CD4-positive, alpha-beta T cell treated with Interleukin-17A for 1 hour (primary cell): ENCODE measurements at regions not wholly inside any gene's neighbourhood (a gene's known extent, or its start where the extent isn't known, plus 50 kb on each side); places are given as distances from the start of the nearest gene placed in this dataset.

Experiments
- DNase-seq: peaks from one replicate; pipeline ENCODE4 v3.0.0-alpha.2; 2020

DNA sequence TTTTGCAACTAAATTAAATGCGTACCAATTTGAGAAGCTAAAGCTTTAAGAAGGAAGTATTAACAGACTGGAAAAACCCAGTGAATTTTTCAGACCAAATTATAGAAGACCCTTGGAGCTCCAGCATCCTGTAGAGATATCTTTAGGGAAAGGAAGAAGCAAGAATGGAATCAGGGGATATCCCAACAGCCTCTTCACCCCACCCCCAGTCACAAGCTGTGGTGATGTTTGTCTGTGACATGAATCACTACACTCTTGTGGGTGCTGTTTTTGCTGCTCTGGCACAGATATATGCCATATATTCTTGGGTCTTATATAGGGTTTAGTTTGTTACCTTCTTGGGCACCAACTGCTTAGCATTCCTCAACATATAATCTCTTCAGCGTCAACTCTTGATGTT is 78.5 kb upstream of the BCL6 start:
- DNase-seq, result no peak

DNA sequence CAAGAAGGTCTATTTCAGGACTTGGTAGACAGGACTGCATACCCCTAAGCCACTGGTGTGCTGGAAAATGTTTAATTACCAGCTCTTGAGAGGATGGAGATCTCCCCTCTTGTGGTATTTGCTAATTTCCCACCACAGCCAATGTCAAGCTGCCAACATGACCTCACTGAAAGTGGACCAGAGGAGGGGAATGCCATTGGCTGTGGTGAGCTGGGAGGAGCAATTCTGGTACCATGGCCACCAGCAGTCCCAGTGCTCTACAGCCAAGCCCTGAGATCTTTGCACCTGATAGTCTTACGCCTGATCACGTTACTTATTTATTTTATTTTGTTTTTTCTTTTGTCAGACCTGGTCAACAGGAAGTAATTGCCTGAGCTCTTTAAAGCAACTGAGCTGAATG is 82.5 kb upstream of the BCL6 start:
- DNase-seq, result no peak

DNA sequence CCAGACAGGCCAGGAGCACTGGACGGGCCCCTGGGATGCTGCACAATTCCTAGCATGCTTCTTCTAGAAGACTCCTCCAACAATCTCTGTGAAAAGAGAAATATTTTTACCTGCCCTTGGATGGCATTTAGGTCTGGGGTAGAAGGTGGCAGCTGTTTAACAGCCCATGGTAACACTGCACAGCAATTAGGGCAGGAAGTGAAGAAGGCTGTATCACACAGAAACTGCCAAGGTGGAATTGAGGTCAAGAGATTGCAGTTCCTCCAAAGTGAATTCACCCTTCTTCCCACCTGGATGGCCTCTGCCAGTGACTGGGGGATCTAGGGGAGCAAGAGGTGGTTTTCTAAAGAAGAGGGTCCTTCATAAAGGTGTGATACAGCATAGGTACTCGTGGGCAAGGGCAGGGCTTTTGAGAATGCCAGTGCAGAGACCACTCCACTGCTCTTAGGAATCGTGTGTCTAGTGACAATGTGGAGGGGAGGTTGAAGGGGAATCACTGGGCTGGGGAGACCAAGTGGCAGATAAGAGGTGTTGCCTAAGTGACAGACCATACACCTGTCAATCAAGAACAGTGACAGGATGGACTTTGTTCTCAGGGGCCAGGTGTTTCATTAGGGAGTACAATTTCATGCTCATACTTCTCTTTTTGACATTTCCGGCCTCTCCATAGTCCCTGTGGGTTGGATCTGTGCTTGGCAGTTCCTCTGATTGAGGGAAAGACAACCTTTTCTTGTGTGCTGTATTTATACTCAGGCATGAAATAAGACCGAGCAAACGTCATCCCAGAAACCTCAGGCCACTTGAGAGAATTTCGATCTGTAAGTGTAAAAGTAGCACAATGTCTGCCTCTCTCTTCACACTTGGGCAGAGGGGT is 83.5 kb upstream of the BCL6 start:
- DNase-seq, result peak; percentile 16

DNA sequence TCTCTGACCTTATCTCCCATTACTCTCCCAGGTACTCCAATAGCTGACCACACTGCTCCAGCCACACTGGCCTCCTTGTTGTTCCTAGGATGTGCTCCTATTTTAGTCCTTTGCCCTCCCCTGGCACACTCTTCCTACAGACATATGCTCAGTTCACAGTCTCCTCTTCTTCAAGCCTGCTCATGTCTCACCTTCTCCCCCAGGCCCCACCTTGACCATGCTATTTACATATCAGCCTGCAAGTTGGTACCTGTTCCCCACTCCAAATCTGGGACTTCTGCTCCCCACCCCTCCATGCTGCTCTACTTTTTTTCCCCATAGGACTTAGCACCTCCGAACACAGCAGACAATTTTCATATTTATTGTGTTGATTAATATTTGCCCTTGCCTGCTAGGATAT is 84.9 kb upstream of the BCL6 start:
- DNase-seq, result no peak

DNA sequence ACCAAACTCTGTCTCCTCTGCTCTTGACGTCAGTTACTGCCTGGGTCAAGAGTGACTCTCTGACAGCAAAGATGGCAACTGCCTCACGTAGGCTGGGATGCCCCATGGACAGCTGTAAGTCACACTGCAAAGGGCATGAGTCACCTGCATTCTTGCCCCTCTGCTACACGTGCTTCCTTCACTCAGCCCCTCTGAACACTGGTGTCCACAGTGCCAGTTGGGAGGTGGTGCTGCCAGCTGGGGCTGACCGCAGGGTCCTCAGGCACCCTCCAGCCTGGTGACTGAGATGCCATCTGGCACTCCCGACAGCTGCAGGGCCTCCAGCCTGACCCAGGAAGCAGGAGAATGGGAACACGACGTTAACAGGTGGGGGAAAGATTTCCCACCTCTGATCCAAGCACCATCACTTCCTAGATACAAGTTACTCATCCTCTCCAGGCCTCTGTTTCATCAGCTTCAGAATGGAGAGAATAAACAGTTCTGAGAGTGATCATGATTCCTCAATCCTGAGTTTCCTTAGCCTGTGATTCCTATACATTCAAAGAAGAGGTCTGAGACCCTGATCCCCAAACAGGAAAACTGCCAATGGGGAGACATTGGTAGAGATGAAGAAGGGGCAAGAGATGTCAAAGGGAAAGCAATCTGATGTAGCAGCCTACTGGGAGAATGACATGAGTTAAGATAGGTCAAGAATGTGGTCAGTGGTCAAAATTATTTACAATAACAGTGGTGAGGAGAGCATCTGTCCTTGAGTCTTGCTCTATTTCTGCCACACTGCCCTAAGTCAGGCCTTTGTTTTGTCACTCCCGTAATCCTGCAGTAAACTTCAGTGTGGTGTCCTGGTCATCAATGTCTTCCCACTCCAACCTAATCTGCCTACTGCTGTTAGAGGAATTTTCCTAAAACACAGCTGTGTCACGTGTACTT is 86.1 kb upstream of the BCL6 start:
- no peak for DNase-seq

DNA sequence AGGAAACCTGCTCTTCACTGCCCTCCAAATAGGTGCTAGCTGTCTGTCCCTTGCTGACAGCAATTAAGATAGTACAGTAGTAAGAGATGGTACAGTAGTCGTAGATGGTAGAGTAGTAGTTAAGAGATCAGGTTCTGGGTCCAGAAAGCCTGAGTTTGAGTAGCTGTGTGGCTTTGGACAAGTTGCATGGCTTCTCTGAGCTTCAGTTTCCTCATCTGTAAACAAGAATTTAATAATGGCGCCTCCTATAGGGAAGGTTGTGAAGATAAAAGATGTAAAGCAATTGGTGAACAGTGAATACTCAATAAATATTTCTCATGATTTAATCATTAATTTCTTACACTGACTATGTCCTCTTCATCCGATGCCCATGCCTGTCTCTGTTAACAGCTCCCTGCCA is 86.9 kb upstream of the BCL6 start:
- no peak for DNase-seq

DNA sequence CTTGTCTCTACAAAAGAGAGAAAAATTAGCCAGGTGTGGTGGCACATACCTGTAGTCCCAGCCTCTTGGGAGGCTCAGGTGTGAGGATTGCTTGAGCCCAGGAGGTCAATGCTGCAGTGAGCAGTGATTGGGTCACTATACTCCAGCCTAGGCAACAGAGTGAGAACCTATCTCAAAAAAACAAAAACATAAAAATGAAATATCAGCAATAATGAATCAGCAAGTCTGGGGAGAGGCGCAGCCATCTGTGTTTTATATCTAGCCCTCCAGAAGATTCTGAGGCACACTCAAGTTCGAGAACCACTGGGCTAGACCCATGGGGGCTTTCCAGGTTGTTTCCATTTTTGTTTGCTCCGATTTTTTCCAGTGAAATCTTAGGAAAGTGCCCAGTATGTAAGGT is 88.1 kb upstream of the BCL6 start:
- DNase-seq, result no peak

DNA sequence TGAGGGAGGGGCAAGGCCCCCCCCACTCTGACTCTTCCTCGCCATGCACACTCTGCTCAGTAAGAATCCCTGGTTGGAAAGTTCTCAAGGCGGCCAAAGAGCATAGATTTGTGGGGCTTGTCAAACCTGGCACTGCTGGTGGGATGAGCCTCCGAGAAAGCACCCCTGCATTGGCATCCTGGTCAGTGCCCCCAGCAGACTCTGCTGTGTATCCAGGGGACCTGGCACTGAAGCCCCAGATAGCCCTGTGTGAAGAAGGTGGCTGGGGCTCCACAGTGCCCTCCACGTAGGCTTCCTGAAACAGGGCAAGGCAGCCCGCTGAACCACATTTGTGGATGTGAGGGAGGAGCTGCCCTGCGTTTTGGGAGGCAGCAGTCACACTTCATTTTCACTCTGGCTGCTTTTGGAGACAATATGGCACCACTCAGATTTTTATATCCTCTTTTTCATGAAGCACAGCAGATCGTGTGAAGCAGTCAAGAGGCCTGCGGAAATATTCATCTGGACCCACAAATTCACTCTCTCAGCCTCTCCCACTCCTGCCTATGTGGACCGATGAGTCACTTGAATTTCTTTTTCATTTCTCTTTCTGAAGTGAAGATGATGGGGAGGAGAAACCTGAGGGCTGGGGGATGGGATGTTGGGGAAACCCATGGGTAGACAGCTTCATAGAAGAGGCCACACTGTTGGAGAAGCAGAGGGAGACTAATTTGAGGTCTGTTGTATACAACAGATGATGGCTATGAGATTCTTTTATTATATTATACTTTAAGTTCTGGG is 88.7 kb upstream of the BCL6 start:
- DNase-seq, result no peak

DNA sequence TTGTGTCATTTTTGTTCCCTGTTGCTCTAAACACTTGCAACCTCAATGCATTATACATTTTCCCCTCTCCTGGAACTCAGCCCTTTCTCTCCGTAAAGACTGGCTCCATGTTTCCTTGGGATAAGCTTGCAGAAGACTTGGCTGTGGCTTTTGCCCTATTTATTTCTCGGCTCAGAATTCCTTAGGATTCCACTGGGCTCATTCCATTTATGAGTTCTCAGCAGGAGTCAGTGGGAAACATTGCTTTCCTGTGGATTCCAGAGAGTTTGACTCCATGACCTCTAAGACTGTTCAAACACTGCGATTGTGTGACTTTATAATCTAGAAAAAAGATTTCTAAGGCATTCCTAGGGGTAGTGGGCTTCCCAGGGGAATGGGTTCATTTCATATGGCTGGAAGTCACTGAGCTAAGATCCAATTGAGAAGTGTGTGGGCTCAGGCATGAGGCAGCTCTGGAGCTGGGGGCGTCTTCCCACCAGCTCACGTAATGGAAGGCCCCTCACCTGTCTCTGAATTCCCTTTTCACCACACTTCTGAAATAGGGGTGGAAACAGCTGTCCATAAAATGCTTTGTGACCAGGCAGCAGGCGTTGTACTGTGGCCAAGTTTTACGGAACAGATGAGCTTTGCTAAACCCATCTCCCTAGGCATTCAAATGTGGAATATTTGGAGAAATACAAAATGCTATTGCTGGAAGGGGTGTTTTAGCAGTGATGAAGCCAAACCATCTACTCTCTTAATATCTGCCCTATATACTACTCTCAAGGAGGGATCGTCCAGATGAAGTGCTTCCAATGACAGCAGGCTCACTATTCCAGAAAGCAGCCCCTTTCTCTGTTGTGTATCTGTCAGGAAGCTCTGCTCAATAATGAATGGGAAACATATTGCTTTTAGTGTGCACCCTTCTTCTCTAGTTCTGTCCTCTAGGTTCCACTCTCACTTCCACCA is 91.8 kb upstream of the BCL6 start:
- no peak for DNase-seq

DNA sequence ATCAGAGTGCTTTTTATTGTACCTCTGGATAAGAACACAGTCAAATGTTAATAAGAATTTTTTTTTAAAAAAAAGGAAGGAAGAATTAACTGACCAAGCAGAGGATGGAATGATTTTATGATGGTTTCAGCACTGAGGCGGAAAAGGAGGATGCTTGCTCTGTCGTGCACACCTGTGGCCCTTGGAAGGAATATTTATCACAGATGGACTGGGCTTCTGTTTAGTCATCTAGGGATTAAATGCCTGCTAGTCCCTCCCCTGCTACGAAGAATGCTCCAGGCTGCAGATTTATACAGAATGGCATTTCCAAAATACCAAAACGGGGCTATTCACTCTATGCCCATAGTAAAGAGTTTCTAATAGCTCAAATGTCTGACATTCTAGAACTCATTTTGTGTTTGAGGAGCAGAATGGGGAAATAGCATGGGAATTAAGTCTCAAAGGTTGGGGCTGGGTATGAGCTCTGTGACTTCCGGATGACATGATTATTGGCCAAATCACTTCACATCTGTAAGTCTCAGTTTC is 92.8 kb upstream of the BCL6 start:
- DNase-seq, result no peak

DNA sequence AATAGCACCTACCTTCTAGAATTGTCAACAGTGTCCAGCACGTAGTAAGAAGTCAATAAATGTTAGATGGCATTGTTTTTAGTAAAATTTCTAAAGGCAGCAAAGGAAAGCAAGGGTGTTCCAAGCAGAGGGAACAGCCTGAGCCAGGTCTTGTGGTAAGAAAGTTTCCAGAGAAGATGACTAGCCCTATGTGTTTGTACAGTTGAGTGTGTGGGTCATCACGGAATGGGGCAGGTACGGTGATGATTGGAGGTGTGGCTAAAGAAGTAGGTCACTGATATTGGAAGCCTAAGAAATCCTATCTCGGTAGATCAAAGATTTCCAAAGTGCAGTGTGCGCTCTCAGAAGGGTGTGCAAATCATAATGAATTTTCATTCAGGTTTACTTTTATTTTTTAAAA is 94.2 kb upstream of the BCL6 start:
- DNase-seq, result no peak

DNA sequence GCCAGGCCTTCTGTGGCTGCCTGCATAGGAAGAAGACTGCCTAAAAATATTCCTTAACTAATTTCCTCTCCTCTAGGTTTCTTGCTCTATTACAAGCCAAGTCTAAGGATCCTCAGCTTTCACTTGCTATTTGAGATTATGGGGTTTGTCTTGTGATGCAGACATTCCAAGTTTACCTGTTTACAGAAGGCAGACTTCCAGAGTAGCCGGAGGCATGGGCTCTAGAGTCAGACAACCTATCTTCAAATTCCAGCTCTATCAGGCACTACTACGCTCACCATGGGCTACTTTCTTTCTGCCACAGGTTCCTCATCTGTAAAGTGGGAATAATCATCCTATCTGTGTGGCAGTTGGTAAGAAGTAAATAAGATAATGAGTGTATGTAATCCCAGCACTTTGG is 95.6 kb upstream of the BCL6 start:
- DNase-seq, result no peak

DNA sequence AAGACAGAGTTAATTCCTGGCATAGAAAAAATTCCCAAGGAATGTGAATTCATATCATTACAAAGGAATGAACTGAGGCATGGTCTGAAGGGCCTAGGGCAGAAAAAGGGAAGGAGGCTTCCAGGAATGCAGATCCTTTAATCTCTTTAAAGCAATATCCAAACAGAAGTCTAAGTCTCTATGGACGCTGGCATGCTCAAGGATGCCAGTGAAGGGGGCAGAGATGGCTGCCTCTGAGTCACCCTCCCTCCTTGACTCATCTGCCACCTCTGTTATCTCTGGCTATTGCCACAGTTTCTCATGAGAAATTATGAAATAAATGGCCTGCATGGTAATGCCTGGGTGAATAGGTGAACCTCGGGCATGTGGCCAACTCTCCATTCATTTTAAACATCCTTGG is 96.3 kb upstream of the BCL6 start:
- DNase-seq, result no peak

DNA sequence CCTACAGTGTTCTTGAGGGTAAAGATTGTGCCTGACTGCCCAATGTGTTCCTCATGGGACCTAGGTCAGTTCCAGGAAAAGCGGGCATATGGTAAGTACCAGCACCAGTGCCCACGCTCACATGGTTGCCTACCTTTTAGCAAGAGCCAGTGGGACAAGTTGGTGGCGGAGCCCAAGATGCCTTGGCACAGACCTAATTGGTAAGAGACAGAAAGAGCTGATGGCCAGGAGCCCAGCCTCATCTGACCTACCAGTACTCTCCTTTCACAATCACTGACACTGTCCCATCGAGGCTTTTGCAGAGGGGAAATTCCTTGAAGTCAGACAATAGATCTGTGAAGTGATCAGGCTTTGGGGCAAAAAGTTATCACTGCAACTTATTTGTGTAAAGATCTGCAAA is 98.4 kb upstream of the BCL6 start:
- no peak for DNase-seq

DNA sequence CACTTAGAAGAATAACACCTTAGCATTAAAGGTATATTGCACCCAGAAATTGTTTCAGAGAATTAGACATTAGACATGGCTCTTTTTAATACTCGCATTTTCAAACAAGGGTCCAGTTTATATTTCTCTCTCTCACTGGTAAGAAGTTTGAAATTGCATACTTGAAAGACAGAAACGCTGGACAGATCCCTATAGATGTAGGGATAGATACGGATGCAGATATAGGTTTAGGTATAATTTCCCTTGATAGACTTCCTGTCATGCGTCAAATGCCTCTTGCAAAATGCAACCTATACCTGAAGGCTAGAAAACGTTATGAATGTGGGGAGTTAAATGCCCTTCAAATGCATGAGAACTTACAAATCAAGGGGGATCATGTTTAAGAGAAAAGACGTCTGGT is 99.4 kb upstream of the BCL6 start:
- no peak for DNase-seq

DNA sequence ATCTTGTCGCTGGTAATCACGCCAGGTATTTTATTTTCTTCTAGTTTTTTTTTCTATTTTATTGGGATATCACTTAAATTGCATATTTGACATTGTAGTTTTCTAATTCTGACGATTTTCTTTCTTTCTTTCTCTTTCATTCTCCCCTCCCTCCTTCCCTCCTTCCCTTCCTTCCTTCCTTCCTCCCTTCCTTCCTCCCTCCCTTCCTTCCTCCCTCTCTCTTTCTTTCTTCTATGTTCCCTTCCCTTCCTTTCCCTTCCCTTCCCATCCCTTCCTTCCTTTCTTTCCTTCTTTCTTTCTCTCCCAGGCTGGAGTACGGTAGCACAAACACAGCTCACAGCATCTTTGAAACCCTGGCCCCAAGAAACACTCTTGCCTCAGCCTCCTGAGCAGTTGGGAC is 100.6 kb upstream of the BCL6 start:
- no peak for DNase-seq

DNA sequence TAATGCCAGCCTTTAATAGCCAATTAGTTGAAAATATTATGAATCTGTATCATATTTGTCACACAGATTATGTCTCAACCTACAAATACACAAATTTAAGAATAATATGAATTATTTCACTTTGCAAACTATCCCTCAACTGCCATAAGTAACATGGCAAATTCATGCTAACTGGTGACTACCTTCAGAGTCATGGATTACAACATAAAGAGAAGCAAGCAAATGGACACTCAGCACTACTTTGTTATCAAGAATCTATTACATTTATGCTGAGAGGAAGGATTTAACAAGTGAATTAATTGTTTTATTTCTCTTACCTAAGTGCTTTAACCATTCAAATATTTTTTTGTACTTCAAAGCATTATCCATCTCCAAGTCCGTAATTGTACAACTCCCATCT is 103.1 kb upstream of the BCL6 start:
- DNase-seq, result no peak

DNA sequence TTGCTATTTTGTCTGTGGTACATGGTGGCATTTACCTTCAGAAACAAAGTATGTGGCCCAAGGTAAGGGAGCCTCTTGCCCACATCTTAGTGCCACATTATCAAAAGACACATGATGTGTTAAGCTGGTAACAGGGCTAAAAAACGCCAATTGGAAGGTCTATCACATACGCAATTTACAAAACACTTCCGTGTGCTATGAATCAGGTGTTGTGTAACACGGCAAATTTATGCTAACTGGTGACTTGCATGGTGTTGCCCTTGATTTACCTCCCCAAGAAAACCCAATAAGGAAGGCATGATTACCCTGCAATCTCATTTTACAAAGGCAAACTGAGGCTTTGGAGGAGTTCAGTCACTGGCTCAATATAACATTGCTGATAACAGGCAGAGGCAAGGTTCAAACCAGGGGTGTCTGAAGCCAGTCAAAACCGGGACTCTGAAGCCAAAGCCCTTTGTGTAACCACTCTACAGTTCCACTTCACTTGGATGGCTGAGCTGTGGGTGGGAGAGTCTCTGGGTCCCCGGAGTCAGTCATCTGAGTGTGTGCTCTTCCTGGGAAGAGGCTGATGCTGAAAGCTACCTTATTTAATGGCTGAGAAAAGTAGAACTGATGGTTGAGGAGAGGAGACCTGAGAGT is 103.9 kb upstream of the BCL6 start:
- DNase-seq, result no peak

DNA sequence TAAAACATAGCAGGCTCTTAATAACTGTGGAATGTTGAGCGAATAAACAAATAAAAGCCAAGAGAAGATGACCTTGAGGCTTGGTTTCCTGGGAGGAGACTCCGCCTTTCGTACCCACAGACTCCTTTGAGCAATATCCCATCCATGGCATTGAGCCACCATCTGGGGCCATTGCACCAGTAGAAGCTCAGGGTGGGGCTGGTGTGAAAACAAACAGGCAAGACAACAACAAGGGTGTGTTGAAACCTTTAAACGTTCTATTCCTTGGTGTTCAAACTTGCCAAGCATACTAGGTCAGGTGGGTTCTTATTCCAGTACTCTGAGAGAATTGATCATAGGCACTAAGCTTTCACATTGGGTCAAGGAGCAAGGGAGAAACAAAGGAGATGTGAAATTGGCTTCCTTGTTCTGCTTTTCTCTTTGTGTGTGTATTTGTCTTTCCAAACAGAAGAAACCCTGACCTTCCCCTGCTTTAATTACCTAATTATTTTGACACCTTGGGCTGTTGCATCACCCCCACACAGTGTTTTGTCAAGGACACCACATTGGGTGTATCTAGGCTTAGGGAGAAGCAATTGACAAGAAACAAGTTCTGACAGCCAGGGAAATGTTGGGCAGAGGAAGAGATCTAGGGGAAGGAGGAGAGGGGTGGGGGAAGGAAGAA is 105.1 kb upstream of the BCL6 start:
- DNase-seq, result no peak

DNA sequence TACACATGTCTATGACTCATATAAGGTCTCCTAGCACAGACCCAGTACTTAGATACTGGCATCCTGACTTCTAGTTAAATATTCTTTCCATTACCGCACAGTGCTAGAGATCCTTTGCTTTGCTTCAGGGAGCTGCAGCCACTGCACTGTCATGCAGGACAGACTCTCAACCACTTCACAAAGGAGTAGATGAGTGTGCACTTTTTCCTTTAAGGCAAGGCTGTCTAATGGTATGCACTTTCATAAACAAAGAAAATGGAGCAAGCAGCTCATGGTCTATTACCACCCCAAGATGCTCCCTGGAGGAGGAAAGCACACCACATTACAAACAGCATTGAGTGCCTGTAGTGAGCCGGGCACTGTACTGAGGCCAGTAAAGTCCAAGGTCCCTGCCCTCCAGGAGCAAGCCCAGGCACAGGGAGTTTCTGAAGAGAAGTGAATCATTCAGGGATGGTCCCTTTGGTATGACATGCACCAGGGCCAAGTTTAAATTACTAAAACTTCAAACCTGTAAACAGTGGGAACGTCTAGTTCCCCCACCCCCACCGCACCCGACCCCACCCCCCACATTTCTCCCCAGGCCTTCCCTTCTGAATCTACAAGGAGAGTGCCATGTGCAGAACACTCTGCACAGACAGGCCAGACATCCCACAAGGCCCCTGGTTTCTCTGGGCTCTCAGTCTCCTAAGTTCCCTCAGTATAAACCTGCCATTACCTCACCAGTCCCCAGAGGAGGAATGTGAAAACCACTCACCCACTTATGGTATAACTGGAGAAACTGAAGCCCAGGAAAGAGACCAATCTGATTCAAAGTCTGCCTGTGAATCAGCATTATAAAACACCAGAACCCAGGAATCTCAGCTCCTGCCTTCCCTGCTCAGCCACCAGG is 107.8 kb upstream of the BCL6 start:
- no peak for DNase-seq
